22Rv1 (cell line): ENCODE measurements at regions not wholly inside any gene's neighbourhood (a gene's known extent, or its start where the extent isn't known, plus 50 kb on each side); places are given as distances from the start of the nearest gene placed in this dataset.

Experiments
- H3K27ac ChIP-seq: fragments of 450-650 bp; 2 replicates; pipeline ENCODE4 v1.5.1; 2017
- CTCF ChIP-seq: fragments of 450-650 bp; IDR thresholded peaks from 2 replicates; pipeline ENCODE4 v1.5.1; 2017; ENCODE audit warnings: mild to moderate bottlenecking
- ZFX ChIP-seq: fragments of 450-650 bp; IDR thresholded peaks from 2 replicates; pipeline ENCODE4 v1.6.1; 2017; ENCODE audit warnings: antibody characterized with exemption, borderline replicate concordance

- H3K27ac ChIP-seq = no peak overlapping the region
- TF ChIP-seq ZFX = no peak
- no peak for TF ChIP-seq CTCF
Measured at GRCh38 chr18:78240627-78241252, 738.9 kb upstream of the SALL3 start.

- no peak overlapping the region for H3K27ac ChIP-seq
- TF ChIP-seq ZFX (no peak), CTCF (no peak)
Measured at GRCh38 chr18:78241535-78242253, 737.9 kb upstream of the SALL3 start.

DNA sequence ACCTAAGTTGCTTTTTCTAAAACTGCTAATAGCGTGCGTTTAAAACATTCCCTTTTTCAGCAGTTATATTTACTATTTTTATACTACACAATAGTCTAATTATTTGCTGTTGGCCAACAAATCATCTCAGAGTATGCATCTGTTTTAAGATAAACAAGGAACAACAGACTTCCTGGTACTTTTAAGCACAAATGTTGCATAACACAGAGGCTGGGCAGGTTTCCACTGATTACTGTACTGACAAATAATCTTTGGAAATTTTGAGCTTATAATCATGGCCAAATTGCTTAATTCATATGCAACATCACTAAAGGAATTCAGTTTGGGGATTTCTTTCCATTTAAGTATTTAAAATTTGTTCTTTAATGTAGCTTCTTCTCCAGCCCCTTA lies 737.4 kb upstream of the SALL3 start:
- H3K27ac ChIP-seq = no peak overlapping the region
- no peak for TF ChIP-seq CTCF
- TF ChIP-seq ZFX = no peak

- TF ChIP-seq CTCF (no peak), ZFX (no peak)
Measured at GRCh38 chr18:78242806-78243205, 736.8 kb upstream of the SALL3 start.

GRCh38 chr18:78244779-78245178 lies 734.8 kb upstream of the SALL3 start:
- H3K27ac ChIP-seq = no peak overlapping the region
- TF ChIP-seq ZFX = no peak
- no peak for TF ChIP-seq CTCF

More at GRCh38 chr18:78242806-78243205, 736.8 kb upstream of the SALL3 start:
- no peak overlapping the region for H3K27ac ChIP-seq

DNA sequence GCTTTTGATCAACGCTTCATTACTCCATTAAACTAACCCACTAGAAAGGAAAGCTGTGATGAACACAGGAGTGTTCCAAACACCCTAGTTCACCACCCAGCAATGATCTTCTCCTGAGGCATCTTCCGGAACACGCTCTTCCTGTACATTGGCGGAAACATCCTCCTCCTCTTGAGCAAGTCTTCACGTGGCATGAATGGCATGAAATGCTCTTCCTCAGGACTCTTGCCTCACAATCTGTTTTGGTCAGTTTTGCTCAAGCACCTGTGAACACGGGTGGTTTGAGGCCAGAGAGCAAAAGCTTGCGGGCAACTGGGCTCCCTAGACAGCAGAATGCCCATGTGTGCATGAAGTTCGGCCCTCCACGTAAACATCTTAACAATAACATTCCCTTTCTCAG lies 734.2 kb upstream of the SALL3 start:
- no peak overlapping the region for H3K27ac ChIP-seq
- TF ChIP-seq ZFX = no peak
- TF ChIP-seq CTCF = no peak

DNA sequence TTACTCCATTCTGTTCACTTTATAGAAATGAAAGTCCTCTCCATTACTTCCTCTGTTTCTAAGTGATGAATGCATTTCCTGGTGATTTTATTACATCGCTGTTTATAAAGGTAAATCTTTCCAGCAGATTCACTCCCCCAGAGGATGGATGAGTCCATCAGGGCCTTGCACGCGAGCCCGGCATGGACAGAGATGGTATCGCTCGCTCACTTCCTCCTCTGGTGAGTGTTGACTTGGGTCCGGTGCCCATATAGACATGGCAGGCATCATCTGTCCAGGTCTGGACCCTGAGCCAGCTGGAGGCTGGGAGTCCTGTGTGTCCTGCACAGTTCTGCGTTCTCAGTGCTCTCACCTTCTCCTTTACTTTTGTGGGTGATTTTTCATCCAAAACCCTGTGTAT lies 733.6 kb upstream of the SALL3 start:
- TF ChIP-seq CTCF = no peak
- no peak for TF ChIP-seq ZFX
- H3K27ac ChIP-seq = no peak overlapping the region
